ENCODE measurements at regions not wholly inside any gene's neighbourhood (a gene's known extent, or its start where the extent isn't known, plus 50 kb on each side); places are given as distances from the start of the nearest gene placed in this dataset.

DNA sequence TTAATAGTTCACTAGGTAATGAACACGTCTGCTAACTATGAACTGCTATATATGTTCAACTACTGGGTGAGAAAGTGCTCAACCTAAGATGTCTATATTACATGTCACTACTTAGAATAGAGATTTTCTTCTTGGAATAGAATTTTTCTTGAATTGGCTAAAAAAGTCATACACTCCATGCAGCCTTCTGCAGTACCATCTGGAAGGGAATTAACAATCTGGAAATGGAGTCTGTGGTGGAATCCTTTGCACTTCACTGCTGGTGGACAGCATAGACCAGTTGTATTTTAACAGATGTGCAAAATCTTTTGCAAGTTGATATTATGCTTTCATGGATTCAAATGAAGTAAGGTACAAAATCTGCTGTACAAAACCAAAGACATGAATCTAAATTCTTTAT lies 799.6 kb downstream of the KCNJ3 start:
- TF ChIP-seq, protein P1, sequence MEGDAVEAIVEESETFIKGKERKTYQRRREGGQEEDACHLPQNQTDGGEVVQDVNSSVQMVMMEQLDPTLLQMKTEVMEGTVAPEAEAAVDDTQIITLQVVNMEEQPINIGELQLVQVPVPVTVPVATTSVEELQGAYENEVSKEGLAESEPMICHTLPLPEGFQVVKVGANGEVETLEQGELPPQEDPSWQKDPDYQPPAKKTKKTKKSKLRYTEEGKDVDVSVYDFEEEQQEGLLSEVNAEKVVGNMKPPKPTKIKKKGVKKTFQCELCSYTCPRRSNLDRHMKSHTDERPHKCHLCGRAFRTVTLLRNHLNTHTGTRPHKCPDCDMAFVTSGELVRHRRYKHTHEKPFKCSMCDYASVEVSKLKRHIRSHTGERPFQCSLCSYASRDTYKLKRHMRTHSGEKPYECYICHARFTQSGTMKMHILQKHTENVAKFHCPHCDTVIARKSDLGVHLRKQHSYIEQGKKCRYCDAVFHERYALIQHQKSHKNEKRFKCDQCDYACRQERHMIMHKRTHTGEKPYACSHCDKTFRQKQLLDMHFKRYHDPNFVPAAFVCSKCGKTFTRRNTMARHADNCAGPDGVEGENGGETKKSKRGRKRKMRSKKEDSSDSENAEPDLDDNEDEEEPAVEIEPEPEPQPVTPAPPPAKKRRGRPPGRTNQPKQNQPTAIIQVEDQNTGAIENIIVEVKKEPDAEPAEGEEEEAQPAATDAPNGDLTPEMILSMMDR (IDR thresholded peaks at IDR 0.05): no peak
- no peak for TF ChIP-seq EP300 (IDR thresholded peaks at IDR 0.05)
- no peak for TF ChIP-seq POLR2A (IDR thresholded peaks at IDR 0.05)

Measured in ovary (tissue), 3 donors.